Renal cortical epithelial cell (primary cell): ENCODE measurements at regions not wholly inside any gene's neighbourhood (a gene's known extent, or its start where the extent isn't known, plus 50 kb on each side); places are given as distances from the start of the nearest gene placed in this dataset.

Source experiments
- DNase-seq: peaks from one replicate; pipeline ENCODE4 v3.0.0-alpha.2; 2011; ENCODE audit warnings: low read depth

DNA sequence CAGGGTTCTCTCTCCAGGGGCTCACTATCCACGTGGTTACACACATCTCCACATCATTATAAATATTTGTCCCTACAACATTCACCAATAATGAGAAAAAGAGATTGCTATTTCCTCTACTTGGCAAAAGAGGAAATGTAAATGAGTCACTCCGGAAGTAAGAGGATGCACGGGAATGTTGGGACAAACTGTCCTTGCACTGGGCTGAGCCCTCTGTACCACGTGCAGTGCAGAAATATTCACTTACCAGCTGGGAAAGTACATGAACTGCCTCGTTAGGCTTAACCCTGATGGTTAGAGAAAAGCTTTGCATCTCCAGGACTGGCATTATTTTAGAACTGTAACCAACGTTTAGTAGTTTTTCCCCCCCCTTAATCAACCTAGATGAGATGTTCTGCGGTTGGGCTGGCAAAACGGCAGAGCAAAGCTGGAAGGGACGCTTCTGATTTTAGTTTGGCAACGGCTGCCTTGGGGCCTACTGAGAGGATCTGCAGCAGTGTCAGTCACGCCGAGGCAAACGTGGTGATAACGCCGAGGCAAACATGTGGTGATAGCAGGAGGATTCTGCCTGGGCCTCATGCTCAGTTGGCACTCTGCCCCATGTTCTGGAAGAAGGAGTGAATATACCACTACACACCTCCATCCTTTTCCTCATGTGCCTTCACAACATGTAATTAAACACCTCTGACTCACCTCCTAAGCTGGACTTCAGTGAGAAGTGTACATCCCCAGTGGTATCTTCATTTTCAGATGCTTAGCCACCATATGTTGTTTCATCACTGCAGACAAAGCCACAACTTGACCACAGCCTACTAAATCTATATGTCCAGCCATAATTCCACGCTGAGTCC, 661.4 kb upstream of the KLF4 start:
- no peak for DNase-seq

DNA sequence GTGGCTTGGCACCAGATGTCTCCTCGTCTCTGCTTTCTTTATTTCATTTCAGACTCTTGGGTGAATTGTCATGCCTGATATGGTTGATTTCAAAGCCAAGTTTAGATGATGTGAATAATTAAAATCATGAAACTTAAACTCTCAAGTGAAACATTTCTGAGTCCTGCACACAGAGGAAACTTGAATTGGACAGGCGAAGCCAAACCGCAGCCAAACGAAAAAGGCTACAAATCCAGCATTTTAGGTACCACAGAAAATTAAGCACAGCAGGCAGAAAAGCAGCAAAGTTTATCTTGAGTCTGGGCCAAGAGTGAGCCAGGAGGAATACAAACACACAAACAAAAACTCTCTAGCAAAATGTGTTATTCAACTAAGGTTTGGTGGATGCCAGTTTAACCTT, 659.8 kb upstream of the KLF4 start:
- no peak for DNase-seq

DNA sequence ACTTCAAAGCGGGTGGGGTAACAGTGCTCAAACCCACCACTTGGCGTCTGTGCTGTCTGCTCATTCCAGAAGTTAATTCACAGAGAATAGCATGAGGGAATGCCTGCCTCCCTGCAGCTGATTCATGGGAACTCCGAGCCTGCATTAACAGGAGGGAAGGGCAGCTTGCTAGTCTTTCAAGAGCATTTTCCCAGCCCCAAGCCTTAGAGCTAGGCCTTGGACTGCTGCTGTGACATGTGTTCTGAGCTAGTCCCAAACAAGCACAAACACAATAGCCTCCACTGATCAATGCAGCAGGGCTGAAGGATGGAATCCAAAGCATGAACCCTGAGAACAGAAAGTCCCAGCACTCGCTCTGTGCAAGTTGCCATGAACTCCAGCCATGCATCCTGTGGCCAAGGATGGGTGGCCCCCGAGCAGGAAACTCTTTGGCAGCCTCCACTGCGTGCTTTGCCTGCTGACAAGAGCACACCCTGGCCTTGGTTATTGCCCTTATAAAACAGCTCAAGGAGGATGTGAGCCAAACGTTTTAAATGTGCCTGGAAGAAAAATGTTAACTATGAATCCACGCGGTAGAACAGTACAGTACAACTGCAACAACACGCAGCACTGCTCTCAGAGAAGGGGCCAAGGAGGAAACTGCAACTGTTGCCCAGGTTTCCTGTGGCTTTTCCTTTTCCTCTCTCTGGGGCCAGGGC, 653.1 kb upstream of the KLF4 start:
- DNase-seq, result peak; percentile 93

DNA sequence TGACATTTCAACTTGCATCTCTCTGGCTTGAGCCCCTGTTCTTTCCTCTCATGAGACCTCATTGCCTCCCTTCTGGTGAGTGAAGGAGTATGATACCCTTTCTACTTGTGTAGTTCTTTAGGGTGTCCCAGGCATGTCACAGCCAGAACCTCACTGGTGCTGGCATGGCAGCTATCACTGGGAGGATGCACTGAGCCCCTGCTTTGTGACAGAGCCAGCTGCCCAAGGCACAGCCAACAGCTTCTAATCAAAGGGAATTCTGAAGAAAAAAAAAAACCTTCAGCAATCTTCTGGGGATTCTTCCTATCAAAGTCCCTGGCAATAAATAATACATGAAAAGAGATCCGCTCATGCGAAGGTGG, 652.6 kb upstream of the KLF4 start:
- no peak for DNase-seq

DNA sequence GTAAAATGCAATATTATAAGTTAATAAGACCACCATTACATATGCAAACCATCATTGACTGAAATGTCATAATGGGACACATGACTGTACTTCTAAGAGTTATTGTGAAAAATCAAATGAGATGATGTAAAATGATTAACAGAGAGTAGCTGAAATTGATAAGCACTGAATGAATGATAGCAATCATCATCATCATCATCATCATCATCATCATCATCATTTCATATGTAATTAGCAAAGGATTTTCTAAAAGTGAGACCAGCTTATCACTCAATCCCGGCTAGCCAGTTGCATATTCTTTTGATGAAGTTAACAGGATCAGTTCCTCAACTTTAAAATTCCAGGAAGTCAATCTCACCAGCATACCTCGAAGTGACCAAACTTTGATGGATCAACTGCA, 650.3 kb upstream of the KLF4 start:
- DNase-seq, result no peak

DNA sequence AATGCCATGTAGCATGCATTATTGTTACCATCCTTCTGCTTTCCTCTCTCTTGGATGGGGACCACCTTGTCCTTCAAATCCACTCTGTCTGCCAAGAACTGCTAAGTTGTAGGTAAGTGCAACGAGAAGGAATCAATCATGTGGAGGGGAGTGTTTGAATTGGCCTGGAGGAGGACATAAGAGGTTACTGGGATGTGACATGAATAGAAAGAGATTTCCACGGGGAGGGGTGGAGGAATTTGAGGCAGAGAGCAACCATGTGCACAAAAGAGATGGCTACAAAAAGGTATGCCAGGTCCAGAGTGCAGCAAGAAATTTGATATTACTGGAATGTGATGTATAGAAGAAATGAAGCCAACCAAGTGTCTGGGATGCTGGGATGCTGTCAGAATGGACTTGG, 648.9 kb upstream of the KLF4 start:
- DNase-seq, result no peak

DNA sequence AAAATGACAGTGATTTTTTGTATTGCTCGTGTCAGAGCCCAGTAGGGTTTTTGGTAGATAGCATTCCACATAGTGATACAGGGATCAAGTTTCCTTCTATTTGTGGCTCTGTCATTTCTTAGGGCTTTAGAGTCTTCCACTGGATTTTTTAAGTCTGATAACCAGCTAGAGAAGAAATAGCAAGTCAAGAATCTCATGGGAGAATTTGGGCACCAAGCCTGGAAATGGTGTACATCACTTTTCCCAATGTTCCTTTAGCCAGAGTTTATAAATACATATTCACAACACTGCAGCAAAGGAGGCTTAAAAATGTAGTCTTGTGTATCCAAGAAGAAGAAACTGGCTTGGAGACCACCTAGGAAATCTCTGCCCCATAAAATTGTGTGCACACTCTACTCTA, 647.1 kb upstream of the KLF4 start:
- DNase-seq, result no peak

DNA sequence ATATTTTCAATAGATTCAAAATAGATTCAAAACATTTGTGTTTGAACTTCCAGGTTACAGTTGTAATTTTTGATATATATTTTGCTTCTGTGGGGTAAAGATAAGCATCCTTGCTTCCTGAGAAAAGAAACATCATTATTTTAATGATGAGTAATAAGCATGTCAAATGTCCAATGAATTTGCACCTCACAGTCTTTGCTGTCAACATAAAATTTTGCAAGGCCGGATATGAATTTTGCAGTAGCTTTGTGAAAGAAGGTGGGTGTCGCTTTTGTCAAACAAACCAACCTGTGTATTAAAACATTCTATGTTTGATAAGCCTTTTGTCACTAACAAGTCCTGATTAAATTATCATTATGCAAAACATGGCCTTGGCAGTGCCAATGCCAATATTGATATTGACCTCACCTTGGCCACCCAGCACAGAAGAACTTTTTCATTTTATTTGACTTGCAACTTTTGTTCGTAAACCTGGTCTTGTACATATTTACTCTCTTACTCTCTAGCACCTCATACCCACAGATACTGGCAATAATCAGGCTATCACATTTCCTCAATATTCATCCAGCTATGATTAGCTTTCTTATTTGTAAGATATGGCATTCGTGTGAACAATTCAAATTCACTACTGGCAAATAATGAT, 645.0 kb upstream of the KLF4 start:
- DNase-seq, result no peak

DNA sequence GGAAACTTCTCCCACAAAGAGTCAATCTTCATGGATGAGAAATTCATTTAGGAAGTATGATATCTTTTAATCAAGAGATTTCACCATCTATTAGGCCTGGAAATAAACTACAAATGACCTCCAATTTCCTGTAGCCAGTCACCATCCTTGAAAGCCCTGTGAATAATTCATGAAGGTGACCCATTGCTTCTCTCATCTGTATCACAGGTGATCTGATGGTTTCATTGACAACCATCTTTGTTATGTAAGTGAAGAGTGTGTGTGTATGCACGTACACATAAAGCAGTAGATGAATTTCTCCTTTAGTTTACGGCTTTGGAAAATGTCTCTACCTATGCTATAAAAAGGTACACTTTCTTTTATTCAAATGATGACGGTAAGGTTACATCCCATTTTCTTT, 644.1 kb upstream of the KLF4 start:
- no peak for DNase-seq

DNA sequence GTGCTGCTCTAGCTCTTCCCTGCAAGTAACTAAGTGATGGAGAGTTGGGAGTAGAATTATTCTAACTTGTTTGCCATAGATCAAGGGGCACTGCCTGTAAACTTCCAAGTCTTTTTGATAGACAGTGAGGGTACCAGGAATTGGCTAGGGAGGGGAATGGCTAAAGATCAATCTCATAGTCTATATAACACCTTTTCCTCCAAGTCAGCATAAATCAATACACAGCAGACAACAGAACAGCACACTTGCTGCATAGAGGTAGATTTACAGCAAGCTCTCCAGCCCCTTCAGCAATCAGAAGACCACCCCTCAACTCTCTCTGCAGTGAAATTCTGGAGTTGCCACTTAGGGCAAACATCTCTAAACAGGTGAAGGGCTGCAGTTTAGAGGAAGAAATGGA, 643.5 kb upstream of the KLF4 start:
- no peak for DNase-seq

DNA sequence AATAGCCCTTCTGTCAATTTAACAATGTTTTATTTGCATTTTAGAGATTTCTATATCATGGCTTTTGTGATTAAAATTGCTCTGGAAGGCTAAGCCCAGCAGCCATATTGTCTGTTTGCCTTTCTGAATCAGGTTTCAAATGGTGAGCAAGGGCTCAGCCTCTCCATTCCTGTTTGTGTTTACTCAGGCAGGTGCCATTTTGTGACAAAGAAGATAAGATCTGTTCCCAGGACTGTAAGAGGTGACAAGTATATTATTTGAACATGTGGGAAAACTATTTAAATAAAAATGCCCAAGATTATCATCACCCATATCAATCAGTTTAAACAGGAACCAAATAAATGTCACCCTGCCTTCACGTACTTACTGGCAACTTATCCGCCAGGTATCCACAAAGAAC, 641.3 kb upstream of the KLF4 start:
- no peak for DNase-seq

DNA sequence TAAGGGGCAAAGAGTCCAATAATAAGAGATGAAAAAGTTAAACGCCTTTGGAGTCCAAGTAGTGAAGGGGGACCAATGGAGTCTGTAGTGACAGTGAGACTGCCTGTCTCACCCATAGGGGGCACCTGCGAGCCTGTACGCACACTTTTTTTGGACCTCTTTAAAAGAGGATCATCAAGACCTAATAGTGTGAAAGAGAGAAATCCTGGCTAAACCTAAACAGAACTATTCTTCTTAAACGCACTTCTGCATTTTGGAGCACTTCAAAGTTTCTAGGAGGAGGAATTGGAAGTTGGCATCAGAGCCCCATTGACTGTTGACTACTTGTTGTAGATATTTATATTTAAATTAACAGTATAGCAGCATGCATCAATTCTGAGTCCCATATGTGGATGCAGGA, 636.1 kb upstream of the KLF4 start:
- no peak for DNase-seq

DNA sequence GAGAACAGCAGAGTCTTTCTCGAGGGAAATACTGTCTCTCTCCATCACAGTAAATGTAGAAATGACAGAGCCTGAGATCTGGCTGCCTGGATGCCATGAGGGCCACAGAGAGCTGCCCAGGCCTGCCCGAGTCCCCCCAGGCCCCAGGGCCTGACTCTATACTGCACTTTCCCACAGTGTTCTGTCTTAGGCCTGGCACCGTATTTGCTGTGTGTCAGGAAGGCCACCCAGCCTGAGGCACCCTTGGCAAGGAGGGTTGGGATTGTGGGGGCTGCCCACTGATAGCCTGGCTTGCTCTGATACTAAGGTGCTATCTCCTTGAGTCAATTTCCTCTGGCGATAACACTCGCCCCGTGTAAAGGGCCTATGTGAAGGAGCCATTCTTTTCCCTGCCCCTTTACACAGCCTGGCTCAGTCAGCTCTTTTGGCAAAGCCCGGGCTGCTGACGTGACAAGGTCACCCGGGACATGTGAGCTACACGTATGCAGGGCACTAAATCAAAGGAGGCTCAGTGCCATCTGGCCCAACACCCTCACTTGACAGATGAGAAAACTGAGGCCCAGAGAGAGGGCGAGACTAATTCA, 630.1 kb upstream of the KLF4 start:
- no peak for DNase-seq

DNA sequence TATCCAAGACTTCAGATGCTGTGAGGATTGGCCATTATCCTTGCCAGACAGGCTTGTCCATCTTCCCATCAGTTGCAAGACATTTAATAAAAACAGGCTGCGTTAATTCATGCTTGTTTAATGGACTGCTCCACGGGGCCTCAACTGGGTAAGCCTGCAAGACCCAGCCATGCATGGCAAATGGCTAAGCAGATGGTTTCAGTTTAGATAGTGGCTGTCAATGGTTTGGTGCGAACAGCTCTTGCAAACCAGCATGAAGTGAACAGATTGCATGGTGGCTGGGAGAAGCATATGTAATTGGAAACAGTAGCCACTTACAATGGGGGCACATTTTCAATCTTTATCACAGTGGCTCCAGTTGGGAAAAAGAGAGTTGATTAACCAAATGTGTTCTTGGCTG, 628.2 kb upstream of the KLF4 start:
- no peak for DNase-seq

DNA sequence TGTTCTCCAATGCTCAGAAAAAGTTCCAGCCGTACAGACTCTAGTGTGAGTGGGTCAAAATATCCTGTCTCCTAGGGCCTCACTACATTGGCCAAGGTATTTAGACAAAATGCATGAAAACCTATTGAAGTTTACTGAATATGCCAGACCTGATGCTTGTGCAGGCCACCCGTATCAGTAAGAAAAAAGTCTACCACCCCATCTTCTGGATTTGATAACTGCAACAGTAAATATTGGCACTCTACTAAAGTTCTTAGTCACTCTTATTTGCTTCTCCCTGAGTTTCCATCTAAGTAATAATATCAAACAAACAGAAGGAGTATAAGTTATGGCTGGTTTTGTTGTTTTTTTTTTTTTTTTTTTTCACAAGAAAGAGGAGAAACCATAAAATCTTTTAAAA, 627.7 kb upstream of the KLF4 start:
- no peak for DNase-seq

DNA sequence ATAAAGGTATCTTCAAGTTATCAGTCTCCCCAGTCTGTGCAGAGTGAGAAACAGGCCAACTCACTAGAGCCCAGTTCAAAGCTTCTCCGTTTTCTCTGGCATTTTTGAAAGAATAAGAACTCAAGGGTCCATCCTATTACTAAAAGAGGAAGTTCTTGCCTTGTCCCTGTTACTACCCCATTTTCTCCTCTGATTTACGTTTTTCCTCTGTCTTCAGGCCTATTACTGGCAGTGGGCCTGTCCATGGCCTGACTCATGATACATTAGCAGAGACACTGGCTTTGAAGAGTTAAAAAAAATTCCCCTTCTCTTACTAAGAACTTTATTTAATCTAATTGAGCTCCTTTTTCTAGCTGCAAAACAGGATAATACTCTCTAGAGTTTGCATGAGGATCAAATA, 624.0 kb upstream of the KLF4 start:
- DNase-seq, result no peak

DNA sequence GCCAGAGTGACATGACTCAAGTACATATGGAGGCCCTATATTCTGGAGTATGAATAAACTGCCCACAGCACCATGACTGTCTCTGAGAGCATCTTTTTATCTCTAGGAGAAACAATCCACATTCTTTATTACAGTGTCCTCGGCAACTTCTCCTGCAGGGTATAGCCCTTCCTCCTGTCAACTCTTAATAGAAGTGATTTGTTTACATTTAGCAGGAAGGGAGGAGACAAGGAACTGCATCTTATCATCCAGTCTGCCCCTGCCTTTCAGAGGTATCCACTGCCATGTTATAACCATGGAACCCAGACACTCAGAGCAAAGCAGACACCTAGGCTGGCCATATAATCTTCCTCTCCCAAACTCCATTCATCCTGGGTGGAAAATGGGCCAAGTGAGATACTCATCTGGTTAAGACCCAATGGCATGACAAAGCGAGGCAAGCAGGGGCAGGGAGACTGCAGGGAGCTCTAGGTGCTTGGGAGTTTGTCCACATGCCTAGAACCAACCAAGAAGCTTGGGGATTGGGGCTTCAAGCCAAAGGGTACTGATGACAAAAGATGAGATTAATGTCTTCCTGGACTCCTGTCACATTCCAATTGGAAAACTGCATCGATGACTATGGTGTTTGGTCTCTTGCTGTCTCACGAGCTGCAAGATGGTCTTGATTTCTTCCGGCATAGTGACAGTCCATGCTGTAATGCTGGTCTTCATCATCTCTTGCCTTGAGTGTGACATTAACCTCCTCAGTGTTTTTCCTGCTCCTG, 620.5 kb upstream of the KLF4 start:
- DNase-seq, result no peak

DNA sequence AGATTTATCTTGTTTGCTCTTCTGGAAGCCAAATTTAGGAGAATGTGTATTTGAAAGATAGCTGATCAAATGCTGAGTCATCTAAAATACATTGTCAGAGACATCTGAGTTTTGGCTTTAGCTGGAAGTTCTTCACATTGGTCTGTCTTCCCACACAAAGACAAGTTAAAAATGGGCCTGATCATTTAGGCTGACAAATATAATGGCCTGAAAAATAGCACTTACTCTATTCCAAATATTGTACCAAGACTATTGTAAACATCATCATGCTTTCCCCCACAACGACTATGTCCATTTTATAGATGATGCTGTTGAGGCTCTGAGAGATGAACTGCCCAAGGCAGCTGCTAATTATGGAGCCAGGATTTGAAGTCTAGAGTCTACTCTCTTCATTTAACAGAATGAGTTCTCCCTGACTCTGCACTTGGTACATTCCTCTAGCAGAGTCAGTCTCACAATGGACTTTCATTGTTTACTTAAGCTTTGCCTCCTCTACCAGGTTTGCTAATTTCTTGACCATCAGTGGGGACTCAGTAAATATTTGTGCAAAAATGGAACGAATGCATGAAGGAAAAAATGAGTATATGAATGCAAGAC, 619.4 kb upstream of the KLF4 start:
- DNase-seq, result no peak

DNA sequence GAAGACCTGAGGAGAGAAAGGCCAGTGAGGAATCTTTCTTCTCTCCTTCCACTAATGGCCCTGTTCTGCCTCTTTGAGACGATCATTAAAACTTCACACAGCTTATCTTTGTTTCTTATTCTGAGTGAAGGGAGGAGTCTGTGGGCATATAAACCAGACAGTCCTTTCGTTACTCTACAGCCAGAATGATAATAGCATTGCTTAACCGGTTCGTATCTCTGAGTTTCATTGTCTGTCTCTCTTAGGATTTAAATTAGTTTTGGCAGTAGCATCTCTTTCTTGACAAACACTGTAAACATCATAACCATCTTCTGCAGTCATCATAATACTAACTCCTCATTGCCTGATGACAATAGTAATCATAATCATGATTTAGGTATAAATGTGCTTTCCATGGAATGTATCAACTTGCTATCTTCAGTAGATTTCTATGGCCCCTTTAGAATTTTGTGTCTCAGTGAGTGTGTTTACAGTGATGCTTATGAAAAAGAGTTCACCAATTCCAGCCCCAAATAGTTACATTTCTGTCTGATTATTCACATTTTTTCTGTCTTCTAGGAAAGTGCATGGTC, 618.8 kb upstream of the KLF4 start:
- no peak for DNase-seq

DNA sequence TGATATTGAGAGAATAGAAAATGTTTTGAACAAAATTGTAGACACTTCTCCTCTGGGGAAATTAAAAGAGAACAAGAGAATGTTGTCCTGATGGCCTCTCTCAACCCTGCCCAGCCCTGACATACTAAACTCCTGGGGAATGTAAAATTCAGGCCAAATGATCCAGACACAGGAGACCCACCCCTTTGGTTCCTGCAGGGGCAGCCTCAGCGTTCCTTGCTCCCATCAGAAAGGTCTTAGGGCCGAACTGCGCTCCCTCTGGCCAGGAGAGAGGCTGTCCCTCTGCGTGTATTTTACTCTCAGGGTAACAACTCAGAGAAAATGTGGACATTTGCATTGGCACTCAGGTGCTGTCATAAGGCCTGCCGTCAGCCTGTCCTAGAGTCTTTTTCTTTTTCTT, 616.3 kb upstream of the KLF4 start:
- DNase-seq, result no peak

DNA sequence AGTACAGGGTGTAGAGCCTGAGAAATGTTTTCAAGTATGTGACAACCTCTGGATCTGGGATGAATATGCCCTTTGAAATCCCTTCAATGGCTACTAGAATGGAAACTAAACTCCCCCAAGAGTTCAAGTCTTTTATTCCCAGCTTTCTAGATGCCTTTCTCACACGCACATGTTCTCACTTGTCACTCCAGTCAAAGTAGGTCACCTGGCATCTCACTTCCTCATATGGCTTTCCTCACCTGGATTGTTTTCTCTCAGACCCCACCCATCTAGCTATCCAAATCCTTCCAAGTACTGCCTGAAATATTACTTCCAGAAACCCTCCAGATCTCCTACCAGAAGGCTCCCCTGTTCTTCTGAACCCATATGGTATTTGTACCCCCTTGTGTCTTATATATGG, 615.4 kb upstream of the KLF4 start:
- no peak for DNase-seq
